Neuronal stem cell (in vitro differentiated cells): ENCODE measurements at regions not wholly inside any gene's neighbourhood (a gene's known extent, or its start where the extent isn't known, plus 50 kb on each side); places are given as distances from the start of the nearest gene placed in this dataset.

Experiments used
- DNase-seq: peaks from one replicate; pipeline ENCODE4 v3.0.0-alpha.2; 2013; ENCODE audit warnings: low spot score
- H2AFZ ChIP-seq: one replicate; pipeline ENCODE4 v1.6.1; 2013; ENCODE audit warnings: mild to moderate bottlenecking, low read length, inconsistent platforms
- H2AK5ac ChIP-seq: 2 replicates; pipeline ENCODE4 v1.6.1; 2013; ENCODE audit warnings: low read depth, mild to moderate bottlenecking, inconsistent platforms, low read length, moderate library complexity, mixed read lengths
- H2BK120ac ChIP-seq: 2 replicates; pipeline ENCODE4 v1.6.1; 2013; ENCODE audit warnings: low read depth, mild to moderate bottlenecking, inconsistent platforms, low read length, moderate library complexity, mixed read lengths
- H2BK12ac ChIP-seq: one replicate; pipeline ENCODE4 v1.6.1; 2013; ENCODE audit warnings: low read length, inconsistent platforms
- H2BK15ac ChIP-seq: 2 replicates; pipeline ENCODE4 v1.6.1; 2013; ENCODE audit warnings: mild to moderate bottlenecking, low read length, inconsistent platforms, mixed read lengths
- H2BK5ac ChIP-seq: one replicate; pipeline ENCODE4 v1.6.1; 2013; ENCODE audit warnings: inconsistent platforms, mild to moderate bottlenecking, low read length, moderate library complexity
- H3K14ac ChIP-seq: one replicate; pipeline ENCODE4 v1.6.1; 2013; ENCODE audit warnings: low read length, inconsistent platforms
- H3K18ac ChIP-seq: 2 replicates; pipeline ENCODE4 v1.6.1; 2013; ENCODE audit warnings: low read length, inconsistent platforms
- H3K23ac ChIP-seq: 2 replicates; pipeline ENCODE4 v1.6.1; 2013; ENCODE audit warnings: low read depth, mild to moderate bottlenecking, mixed read lengths, low read length, inconsistent platforms; ENCODE audit not compliant: poor library complexity
- H3K27ac ChIP-seq: replicated peaks from 3 replicates; pipeline ENCODE4 v1.5.1; 2013; ENCODE audit warnings: low read length, inconsistent platforms
- H3K27me3 ChIP-seq, 3 experiments: 2 replicates each; pipeline ENCODE4 v1.6.1; 2013; ENCODE audit warnings: low read length in 3 of 3, mild to moderate bottlenecking in 2 of 3, inconsistent platforms in 1 of 3, low read depth in 1 of 3, mixed read lengths in 1 of 3, moderate library complexity in 1 of 3; ENCODE audit not compliant: control insufficient read depth in 3 of 3, insufficient read depth in 3 of 3
- H3K36me3 ChIP-seq, 2 donors: replicated peaks in 1 of 2; 2 replicates each; pipeline ENCODE4 v1.6.1; 2013; ENCODE audit warnings: low read length in 2 of 2; ENCODE audit not compliant: control insufficient read depth in 2 of 2, insufficient read depth in 2 of 2
- H3K4ac ChIP-seq: 2 replicates; pipeline ENCODE4 v1.6.1; 2013; ENCODE audit warnings: inconsistent platforms, mild to moderate bottlenecking, low read length, moderate library complexity
- H3K4me1 ChIP-seq, 2 donors: 1 replicate in 1 of 2; 2 replicates in 1 of 2; pipeline ENCODE4 v1.6.1; 2013; ENCODE audit warnings: low read length in 2 of 2, low read depth in 1 of 2; ENCODE audit not compliant: control insufficient read depth in 2 of 2, insufficient read depth in 1 of 2
- H3K4me2 ChIP-seq: one replicate; pipeline ENCODE4 v1.6.1; 2013; ENCODE audit warnings: mild to moderate bottlenecking, low read length, inconsistent platforms; ENCODE audit not compliant: insufficient read depth, poor library complexity, severe bottlenecking
- H3K4me3 ChIP-seq, 2 donors: 2 replicates each; pipeline ENCODE4 v1.5.1; 2013; ENCODE audit warnings: low read length in 2 of 2, mild to moderate bottlenecking in 2 of 2, inconsistent platforms in 1 of 2, moderate library complexity in 1 of 2
- H3K79me1 ChIP-seq: one replicate; pipeline ENCODE4 v1.6.1; 2013; ENCODE audit warnings: low read depth, mild to moderate bottlenecking, inconsistent platforms, low read length, moderate library complexity
- H3K9ac ChIP-seq: one replicate; pipeline ENCODE4 v1.6.1; 2013; ENCODE audit warnings: mild to moderate bottlenecking, low read depth, low read length, inconsistent platforms; ENCODE audit not compliant: poor library complexity
- H3K9me3 ChIP-seq, 2 donors: replicated peaks in 1 of 2; 2 replicates each; pipeline versions ENCODE3 to v1.6.1; 2013; ENCODE audit warnings: low read length in 2 of 2, mild to moderate bottlenecking in 2 of 2, inconsistent platforms in 1 of 2, low read depth in 1 of 2, mixed read lengths in 1 of 2, moderate library complexity in 1 of 2; ENCODE audit not compliant: control insufficient read depth in 2 of 2, insufficient read depth in 1 of 2
- H4K8ac ChIP-seq: one replicate; pipeline ENCODE4 v1.6.1; 2013; ENCODE audit warnings: low read depth, mild to moderate bottlenecking, inconsistent platforms, low read length, moderate library complexity
- H4K91ac ChIP-seq: one replicate; pipeline ENCODE4 v1.6.1; 2013; ENCODE audit warnings: low read length, low read depth, mild to moderate bottlenecking, inconsistent platforms; ENCODE audit not compliant: poor library complexity
- WGBS, 2 donors: extraction: QIAGEN DNeasy Blood & Tissue Kit; methylation state at CpG; one replicate each; pipeline ENCODE4 v1.1.7; 2013; ENCODE audit warnings: missing lambda C conversion rate in 2 of 2, mixed read lengths in 1 of 2; ENCODE audit not compliant: insufficient read length in 2 of 2, insufficient replicate concordance in 1 of 2; ENCODE audit errors: extremely low coverage in 2 of 2; 5-methylcytosine and 5-hydroxymethylcytosine counted together

DNA sequence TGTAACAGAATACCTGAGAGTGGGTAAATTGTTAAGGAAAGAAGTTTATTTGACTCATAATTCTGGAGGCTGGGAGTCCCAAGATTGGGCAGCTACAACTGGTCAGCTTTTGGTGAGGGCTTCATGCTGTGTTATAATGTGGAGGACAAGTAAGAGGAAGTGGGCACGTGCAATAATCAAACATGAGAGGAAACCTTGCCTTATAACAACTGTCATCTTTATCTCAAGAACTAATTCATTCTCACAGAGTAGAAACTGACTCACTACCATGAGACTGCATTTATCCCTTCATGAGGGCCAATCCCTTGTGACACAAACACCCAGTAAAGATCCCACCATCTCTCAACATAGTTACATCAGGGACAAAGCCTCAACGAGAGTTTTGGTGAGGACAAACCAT is 318.1 kb upstream of the NT5C1B start:
- Histone ChIP-seq H2AK5ac (no peak overlapping the region), H2AFZ (no peak overlapping the region), H3K27me3 (no peaks in the 10 kb centered on the region), H3K36me3 (no peaks in the 10 kb centered on the region), H3K18ac (no peak overlapping the region), H3K4me1 (no peaks in the 10 kb centered on the region), H3K4me3 (no peak overlapping the region), H3K4ac (no peak overlapping the region), H3K27ac (no peak overlapping the region), H3K9ac (no peak overlapping the region), H3K9me3 (no peaks in the 10 kb centered on the region), H3K23ac (no peak overlapping the region), H3K4me2 (no peak overlapping the region), H3K79me1 (no peaks in the 10 kb centered on the region), H4K8ac (no peak overlapping the region), H3K14ac (no peak overlapping the region), H2BK12ac (no peak overlapping the region), H4K91ac (no peak overlapping the region), H2BK5ac (no peak overlapping the region), H2BK120ac (no peak overlapping the region), H2BK15ac (no peak overlapping the region)
- DNase-seq = no peak
- WGBS, 2 donors = no CpG with 5 or more reads among the region's 2 CpGs

DNA sequence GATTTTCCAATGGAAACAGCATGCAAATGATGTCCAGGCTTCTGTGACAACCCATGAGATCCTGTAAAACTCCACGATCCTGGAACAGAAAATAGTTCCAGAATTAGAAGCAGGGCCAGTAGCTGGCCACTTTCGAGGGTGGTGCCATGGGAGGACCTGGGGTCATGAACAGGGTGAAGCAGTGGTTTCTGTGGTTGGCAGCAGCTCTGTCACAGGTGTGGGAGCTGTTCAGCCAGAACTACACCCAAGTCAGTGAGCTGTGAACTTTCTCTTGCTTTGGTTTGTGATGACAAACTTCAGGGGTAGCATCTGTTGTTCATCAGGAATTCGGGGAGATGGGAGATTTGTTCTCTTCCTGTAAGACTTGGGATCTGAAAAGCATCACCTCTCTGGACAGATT is 314.4 kb upstream of the NT5C1B start:
- no peak overlapping the region for H4K8ac ChIP-seq
- H3K14ac ChIP-seq = no peak overlapping the region
- H3K36me3 ChIP-seq = no peaks in the 10 kb centered on the region
- H3K9ac ChIP-seq = no peak overlapping the region
- H2BK15ac ChIP-seq = no peak overlapping the region
- H2AFZ ChIP-seq = no peak overlapping the region
- H3K23ac ChIP-seq = no peak overlapping the region
- no peak overlapping the region for H3K4me3 ChIP-seq
- no peak overlapping the region for H3K27ac ChIP-seq
- no peak for DNase-seq
- H2BK120ac ChIP-seq = no peak overlapping the region
- H3K27me3 ChIP-seq = no peaks in the 10 kb centered on the region
- H4K91ac ChIP-seq = no peak overlapping the region
- no CpG with 5 or more reads among the region's 3 CpGs for WGBS, 2 donors
- H3K4ac ChIP-seq = no peak overlapping the region
- no peak overlapping the region for H2AK5ac ChIP-seq
- H3K9me3 ChIP-seq = no peaks in the 10 kb centered on the region
- no peak overlapping the region for H3K4me2 ChIP-seq
- no peak overlapping the region for H3K18ac ChIP-seq
- H3K79me1 ChIP-seq = no peaks in the 10 kb centered on the region
- H2BK12ac ChIP-seq = no peak overlapping the region
- H2BK5ac ChIP-seq = no peak overlapping the region
- H3K4me1 ChIP-seq = no peaks in the 10 kb centered on the region

DNA sequence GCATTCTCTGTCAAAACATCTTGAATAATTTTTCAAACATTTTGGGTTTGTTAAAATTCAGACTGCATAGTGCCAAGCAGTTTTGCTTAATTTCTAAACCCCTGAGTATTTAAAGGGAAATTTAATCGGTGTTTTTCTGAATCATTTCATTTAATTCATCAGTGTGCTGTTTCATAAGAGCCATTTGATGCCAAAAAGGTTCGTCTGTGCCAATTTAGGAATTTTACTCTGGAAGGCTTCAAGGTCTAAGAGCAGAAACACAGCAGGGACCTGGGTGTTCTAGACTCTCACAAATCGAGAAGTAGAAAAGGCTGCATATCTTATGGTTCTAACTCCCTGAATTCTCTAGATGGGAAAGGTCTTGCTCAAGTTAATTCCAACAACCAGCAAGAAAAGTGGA is 311.9 kb upstream of the NT5C1B start:
- no peak overlapping the region for H3K18ac ChIP-seq
- H4K91ac ChIP-seq = no peak overlapping the region
- no peaks in the 10 kb centered on the region for H3K27me3 ChIP-seq
- no peak overlapping the region for H2BK12ac ChIP-seq
- H3K4me2 ChIP-seq = no peak overlapping the region
- no peak for DNase-seq
- no peak overlapping the region for H2BK15ac ChIP-seq
- no peak overlapping the region for H3K27ac ChIP-seq
- no peaks in the 10 kb centered on the region for H3K4me1 ChIP-seq
- H3K36me3 ChIP-seq = no peaks in the 10 kb centered on the region
- H3K9ac ChIP-seq = no peak overlapping the region
- no peak overlapping the region for H3K23ac ChIP-seq
- no peak overlapping the region for H4K8ac ChIP-seq
- WGBS, 2 donors = no CpG with 5 or more reads among the region's 3 CpGs
- H2BK5ac ChIP-seq = no peak overlapping the region
- H3K4ac ChIP-seq = no peak overlapping the region
- H3K4me3 ChIP-seq = no peak overlapping the region
- H3K14ac ChIP-seq = no peak overlapping the region
- no peak overlapping the region for H2AFZ ChIP-seq
- H2BK120ac ChIP-seq = no peak overlapping the region
- no peak overlapping the region for H2AK5ac ChIP-seq
- no peaks in the 10 kb centered on the region for H3K79me1 ChIP-seq
- H3K9me3 ChIP-seq = no peaks in the 10 kb centered on the region

DNA sequence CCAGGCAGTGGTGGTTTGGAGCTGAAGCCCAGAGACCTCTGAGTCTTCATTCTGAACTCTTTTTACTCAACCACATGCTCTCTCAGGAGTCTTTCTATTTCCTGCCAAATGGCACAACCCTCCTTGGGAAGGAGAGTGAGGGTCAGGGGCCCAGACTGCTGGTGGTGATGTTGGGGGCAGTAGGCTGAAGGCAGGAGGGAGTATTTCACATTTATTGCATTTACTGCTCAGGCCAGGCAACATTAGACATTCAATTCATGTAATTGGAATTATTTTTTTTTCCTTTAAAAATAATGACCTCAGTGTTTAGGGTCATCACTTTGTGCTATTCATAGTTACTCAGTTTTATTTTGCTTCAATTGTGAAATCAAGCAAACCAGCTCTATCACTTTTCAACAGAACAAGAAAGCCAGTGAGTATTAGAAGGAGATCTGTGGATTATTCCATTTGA is 311.3 kb upstream of the NT5C1B start:
- H3K4me2 ChIP-seq = no peak overlapping the region
- no peaks in the 10 kb centered on the region for H3K79me1 ChIP-seq
- H2BK15ac ChIP-seq = no peak overlapping the region
- no peak for DNase-seq
- H2AK5ac ChIP-seq = no peak overlapping the region
- H3K9ac ChIP-seq = no peak overlapping the region
- no peak overlapping the region for H4K8ac ChIP-seq
- H3K18ac ChIP-seq = no peak overlapping the region
- H3K14ac ChIP-seq = no peak overlapping the region
- H3K9me3 ChIP-seq = no peaks in the 10 kb centered on the region
- no peak overlapping the region for H2AFZ ChIP-seq
- no peak overlapping the region for H2BK12ac ChIP-seq
- H2BK5ac ChIP-seq = no peak overlapping the region
- H3K4me1 ChIP-seq = no peaks in the 10 kb centered on the region
- H3K36me3 ChIP-seq = no peaks in the 10 kb centered on the region
- H3K23ac ChIP-seq = no peak overlapping the region
- H3K4me3 ChIP-seq = no peak overlapping the region
- no peak overlapping the region for H4K91ac ChIP-seq
- no peak overlapping the region for H3K27ac ChIP-seq
- H3K27me3 ChIP-seq = no peaks in the 10 kb centered on the region
- no peak overlapping the region for H2BK120ac ChIP-seq
- H3K4ac ChIP-seq = no peak overlapping the region
